ENCODE measurements at regions not wholly inside any gene's neighbourhood (a gene's known extent, or its start where the extent isn't known, plus 50 kb on each side); places are given as distances from the start of the nearest gene placed in this dataset.

DNA sequence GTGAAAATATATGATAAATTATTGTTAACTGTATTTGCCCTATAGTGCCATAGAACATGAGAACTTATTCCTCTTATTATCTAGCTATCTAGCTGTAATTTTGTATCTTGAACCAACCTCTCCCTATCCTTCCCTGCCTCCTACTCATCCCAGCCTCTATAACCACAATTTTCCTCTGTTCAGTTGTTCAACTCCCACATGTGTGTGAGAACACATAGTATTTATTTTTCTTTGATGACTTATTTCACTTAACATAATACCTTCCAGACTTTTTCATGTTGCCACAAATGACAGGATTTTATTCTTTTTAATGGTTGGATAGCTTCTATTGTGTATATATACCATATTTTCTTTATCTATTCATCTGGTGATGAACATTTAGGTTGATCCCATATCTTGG, 85.4 kb upstream of the SUCLG2 start:
- DNase-seq (ENCODE audit: extremely low spot score), result no peak
- H3K4me1 ChIP-seq (ENCODE audit: insufficient read depth), result no peaks in the 10 kb centered on the region

DNA sequence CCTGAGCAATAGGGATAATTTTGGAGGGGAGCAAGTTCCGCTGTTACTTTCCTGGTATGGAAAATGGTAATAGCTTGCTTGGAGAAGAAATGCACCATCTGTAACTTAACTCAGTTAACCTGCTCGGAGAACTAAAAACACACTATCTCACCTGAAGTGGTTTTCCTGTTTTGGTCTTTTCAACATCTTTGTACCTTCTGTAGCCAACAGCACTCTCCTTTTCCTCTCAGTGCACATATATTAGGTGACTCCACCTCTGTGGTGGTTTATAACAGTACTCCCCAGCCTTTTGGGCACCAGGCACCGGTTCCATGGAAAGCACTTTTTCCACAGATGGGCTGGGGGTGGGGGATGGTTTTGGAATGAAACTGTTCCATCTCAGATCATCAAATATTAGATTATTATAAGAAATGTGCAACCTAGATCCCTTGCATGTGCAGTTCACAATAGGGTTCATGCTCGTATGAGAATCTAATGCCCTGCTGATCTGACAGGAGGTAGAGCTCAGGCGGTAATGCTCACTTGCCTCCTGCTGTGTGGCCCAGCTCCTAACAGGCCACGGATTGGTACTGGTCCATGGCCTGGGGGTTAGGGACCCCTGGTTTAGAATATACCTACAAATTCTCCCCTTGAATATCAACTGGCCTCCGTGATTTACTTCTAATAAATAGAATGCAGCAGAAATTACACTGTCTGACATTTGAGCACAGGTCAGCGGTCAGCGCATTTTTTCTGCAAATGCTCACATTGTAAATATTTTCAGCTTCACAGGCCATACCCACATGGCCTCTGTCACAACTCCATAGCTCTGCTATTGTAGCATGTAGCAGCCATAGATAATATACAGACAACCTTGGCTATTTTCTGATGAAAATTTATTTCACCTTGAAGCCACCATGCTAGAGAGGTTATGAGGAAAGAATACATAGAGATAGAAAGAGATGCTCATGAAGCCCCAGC, 83.8 kb upstream of the SUCLG2 start:
- Histone ChIP-seq H3K27ac (ENCODE audit: low read depth) (no peak overlapping the region), H3K4me3 (ENCODE audit: low read depth, low read length) (no peak overlapping the region), H3K36me3 (ENCODE audit: insufficient read depth) (no peaks in the 10 kb centered on the region), H3K4me1 (ENCODE audit: insufficient read depth) (no peaks in the 10 kb centered on the region)
- 90% methylated on average over 9 of the region's 9 CpGs for WGBS
- DNase-seq (ENCODE audit: extremely low spot score), result no peak

More for the DNA sequence above, 85.4 kb upstream of the SUCLG2 start:
- Histone ChIP-seq H3K4me3 (ENCODE audit: low read depth, low read length) (no peak overlapping the region), H3K36me3 (ENCODE audit: insufficient read depth) (no peaks in the 10 kb centered on the region), H3K27ac (ENCODE audit: low read depth) (no peak overlapping the region)

DNA sequence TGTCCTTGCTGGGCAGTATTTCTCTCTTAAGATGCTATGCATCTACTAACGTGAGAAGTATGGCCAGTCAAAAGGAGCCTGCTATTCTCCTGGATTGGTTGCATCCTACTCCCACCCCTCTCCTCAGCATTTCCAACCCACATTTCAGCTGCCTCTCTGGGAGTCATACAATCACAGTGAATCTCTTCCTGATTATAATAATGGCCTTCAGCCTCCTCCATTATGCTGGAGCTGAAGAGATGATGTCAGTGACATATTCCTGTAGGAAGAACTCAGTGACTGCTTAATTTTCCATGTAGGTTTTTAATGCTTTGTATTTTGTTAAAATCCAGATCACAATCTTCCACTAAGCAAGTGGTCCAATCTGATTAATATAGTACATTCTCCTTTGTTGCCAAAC, 82.7 kb upstream of the SUCLG2 start:
- no peaks in the 10 kb centered on the region for H3K36me3 ChIP-seq (ENCODE audit: insufficient read depth)
- H3K4me3 ChIP-seq (ENCODE audit: low read depth, low read length), result no peak overlapping the region
- WGBS, result 82% methylated on average over 1 of the region's 1 CpG
- no peak overlapping the region for H3K27ac ChIP-seq (ENCODE audit: low read depth)
- no peak for DNase-seq (ENCODE audit: extremely low spot score)
- no peaks in the 10 kb centered on the region for H3K4me1 ChIP-seq (ENCODE audit: insufficient read depth)

DNA sequence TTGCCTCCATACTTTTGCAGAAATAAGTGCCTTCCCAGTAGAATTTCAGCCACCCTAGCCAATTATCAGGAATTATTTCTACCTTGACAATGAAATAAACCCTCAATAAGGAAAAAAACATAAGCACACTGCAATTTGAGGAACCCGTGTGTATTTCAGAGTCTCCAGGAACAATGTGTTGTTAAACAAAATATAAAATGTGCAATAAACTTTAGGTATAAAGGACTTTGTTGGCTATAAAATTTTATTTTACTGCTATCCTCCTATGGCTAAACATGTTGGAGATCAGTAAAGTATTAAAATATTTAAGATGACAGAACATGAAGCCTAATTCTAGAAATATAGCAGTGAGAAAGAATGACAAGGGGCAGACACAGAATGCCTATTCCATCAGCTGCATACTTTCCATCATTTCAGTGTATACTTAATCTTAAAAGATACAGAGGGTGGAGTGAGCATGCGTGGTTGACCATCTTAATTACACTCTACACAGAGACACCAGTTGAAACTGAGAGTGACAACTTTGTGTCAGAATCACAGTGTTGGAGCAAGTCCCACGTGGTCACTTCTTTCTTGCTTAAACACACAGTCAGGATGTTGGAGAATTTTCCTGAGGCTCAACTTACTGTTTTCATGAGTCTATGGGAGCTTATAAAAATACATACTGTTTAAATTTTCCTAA, 79.0 kb upstream of the SUCLG2 start:
- DNase-seq (ENCODE audit: extremely low spot score), result no peak
- H3K4me3 ChIP-seq (ENCODE audit: low read depth, low read length), result no peak overlapping the region
- H3K27ac ChIP-seq (ENCODE audit: low read depth), result no peak overlapping the region
- H3K36me3 ChIP-seq (ENCODE audit: insufficient read depth), result no peaks in the 10 kb centered on the region
- WGBS, result 59% methylated on average over 3 of the region's 3 CpGs
- no peaks in the 10 kb centered on the region for H3K4me1 ChIP-seq (ENCODE audit: insufficient read depth)

DNA sequence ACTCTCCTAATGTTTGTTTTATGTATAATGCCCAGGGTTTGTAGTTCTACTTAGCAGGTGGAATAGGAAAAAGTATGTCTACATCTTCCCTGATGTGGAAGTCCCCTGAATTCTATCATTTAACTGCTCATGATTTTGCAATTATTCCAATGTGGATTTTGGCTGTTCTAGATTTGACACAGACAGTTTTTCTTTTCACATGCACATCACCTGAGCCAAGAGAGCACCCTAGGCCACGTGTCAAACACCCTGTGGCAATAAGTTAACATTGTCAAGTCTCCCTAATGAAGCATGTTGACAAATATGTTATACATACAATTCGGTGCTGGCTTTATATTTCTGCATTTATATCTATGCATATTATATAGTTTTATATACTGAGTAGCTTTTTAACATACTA, 70.0 kb upstream of the SUCLG2 start:
- H3K27ac ChIP-seq (ENCODE audit: low read depth), result no peak overlapping the region
- 73% methylated on average over 2 of the region's 2 CpGs for WGBS
- peaks cover 2% of the 10 kb centered on the region for H3K36me3 ChIP-seq (ENCODE audit: insufficient read depth)
- no peak overlapping the region for H3K4me3 ChIP-seq (ENCODE audit: low read depth, low read length)
- H3K4me1 ChIP-seq (ENCODE audit: insufficient read depth), result no peaks in the 10 kb centered on the region
- no peak for DNase-seq (ENCODE audit: extremely low spot score)

DNA sequence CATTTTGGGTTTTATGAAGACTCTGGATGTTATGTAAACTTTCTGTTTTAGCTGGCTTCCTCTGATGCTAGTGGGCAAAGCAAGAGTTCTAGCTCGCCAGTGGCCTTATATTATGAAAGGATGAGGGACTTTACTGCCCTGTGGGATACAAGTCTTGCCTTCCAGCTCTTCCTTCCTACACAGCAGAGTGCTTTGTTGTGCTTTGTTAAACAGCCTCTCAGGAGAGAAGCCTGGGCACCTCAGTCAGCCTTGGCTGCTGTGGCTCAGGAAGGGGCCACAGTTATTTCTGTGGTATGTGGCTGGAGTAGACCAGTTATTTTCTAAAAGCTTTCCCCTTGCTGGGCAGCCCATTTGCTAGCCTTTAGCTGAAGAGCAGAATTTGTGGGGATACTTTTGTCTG, 69.5 kb upstream of the SUCLG2 start:
- H3K36me3 ChIP-seq (ENCODE audit: insufficient read depth), result peaks cover 2% of the 10 kb centered on the region
- no peaks in the 10 kb centered on the region for H3K4me1 ChIP-seq (ENCODE audit: insufficient read depth)
- 92% methylated on average over 1 of the region's 1 CpG for WGBS
- no peak overlapping the region for H3K27ac ChIP-seq (ENCODE audit: low read depth)
- H3K4me3 ChIP-seq (ENCODE audit: low read depth, low read length), result no peak overlapping the region
- DNase-seq (ENCODE audit: extremely low spot score), result no peak

DNA sequence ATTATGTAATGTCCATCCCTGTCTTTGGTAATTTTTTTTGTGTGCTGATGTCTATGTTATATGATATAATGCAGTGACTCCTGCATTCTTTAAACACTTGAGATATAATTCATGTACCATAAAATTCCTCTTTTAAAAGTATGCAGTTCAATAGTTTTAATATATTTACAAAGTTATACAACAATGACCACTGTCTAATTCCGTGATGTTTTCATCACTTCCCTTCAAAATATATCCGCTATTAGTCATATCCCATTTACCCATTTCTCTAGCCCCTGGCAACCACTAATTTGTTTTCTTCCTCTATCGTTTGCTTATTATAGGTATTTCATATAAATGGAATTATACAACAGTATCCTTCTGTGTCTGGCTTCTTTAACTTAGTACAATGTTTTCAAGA, 64.9 kb upstream of the SUCLG2 start:
- H3K27ac ChIP-seq (ENCODE audit: low read depth), result no peak overlapping the region
- WGBS, result 94% methylated on average over 3 of the region's 3 CpGs
- no peak for DNase-seq (ENCODE audit: extremely low spot score)
- H3K4me1 ChIP-seq (ENCODE audit: insufficient read depth), result no peaks in the 10 kb centered on the region
- peaks cover 2% of the 10 kb centered on the region for H3K36me3 ChIP-seq (ENCODE audit: insufficient read depth)
- H3K4me3 ChIP-seq (ENCODE audit: low read depth, low read length), result no peak overlapping the region

DNA sequence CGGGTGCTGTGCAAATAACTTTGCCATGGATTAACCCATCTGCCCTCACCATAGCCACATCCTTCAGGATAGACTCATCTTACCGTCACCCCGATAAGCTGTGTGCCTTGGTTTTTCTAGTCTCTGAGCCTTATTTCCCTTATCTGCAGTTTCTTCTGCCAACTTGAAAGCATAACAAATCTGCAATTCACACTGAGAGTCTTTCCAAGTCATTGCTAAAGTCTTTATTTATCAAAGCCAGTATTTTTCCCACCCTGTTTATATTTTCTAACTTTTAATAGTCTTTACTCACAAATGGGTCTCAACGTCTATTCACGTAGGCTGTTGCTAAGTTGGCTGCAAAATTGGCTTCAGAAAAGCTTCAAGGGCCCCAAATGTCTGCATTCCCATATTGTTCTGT, 61.6 kb upstream of the SUCLG2 start:
- no peak for DNase-seq (ENCODE audit: extremely low spot score)
- H3K36me3 ChIP-seq (ENCODE audit: insufficient read depth), result no peaks in the 10 kb centered on the region
- no peak overlapping the region for H3K4me3 ChIP-seq (ENCODE audit: low read depth, low read length)
- WGBS, result 50% methylated on average over 5 of the region's 5 CpGs
- H3K4me1 ChIP-seq (ENCODE audit: insufficient read depth), result no peaks in the 10 kb centered on the region
- no peak overlapping the region for H3K27ac ChIP-seq (ENCODE audit: low read depth)

DNA sequence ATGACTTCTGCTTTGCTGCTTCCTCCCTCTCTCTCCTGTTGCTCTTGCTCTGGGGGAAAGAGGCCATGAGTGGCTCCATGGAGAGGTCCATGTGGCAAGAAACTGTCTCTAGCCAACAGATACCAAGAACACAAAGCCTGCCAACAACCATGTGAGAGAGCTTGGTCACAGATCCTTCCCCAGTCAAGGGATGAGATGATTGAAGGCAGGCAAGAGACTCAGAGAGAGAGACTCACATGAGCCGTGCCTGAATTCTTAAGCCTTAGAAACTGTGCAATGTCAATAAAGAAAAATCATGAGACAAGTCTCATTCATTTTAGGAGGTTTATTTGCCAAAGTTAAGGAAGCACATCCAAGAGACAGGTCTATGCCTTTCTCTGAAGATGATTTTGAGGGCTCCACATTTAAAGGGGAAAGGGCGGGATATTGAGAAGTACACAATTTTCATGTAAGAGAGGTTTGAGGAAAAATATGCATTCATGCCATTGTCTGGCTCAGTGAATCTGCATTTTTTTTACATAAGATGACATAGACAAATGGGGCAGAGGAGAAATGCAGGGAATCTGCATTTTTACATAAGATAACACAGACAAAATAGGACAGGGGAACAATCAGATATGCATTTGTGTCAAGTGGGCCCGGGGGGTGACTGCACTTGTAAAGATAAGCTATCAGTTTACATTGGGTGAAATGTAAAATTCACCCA, 59.5 kb upstream of the SUCLG2 start:
- no peak overlapping the region for H3K27ac ChIP-seq (ENCODE audit: low read depth)
- DNase-seq (ENCODE audit: extremely low spot score), result no peak
- no peaks in the 10 kb centered on the region for H3K4me1 ChIP-seq (ENCODE audit: insufficient read depth)
- H3K36me3 ChIP-seq (ENCODE audit: insufficient read depth), result no peaks in the 10 kb centered on the region
- no peak overlapping the region for H3K4me3 ChIP-seq (ENCODE audit: low read depth, low read length)
- WGBS, result 64% methylated on average over 3 of the region's 3 CpGs

DNA sequence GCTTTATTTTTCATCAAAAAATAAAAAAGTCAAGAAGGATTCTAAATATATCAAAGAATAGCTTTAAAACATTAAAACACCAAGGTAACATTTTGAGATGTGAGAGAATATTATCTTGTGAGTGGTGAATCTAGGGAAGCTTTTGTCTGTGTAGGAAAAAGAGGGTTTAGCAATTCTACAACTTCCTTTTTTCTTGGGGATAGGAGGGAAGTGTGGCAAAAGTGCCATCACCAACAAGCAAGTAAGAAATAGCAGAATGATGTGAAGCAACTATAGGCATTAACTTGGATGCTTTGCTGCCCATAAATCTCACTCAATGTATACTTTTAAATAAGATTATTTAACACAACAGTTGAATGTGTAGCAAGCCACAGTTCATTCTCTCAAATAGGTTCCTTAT, 57.8 kb upstream of the SUCLG2 start:
- DNase-seq (ENCODE audit: extremely low spot score), result no peak
- no peak overlapping the region for H3K27ac ChIP-seq (ENCODE audit: low read depth)
- no peaks in the 10 kb centered on the region for H3K36me3 ChIP-seq (ENCODE audit: insufficient read depth)
- no peak overlapping the region for H3K4me3 ChIP-seq (ENCODE audit: low read depth, low read length)
- no peaks in the 10 kb centered on the region for H3K4me1 ChIP-seq (ENCODE audit: insufficient read depth)

DNA sequence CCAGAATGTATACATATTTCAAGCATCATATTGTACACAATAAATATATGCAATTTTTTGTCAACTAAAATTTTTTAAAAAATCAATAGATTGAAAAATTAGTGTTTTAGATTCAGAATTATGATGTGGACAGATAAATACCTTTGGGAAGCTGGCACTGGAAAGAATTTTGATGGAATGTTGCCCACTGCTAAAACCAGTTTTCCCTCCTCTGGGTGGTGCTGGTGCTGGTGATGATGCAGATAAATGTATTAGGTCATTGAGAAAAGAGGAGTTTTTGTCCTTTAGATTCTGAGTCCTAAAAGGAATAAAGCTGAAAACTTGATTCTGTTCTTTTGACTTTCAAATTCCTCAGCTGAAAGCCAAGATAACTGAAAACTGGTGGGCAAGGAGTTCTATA, 56.0 kb upstream of the SUCLG2 start:
- Histone ChIP-seq H3K27ac (ENCODE audit: low read depth) (no peak overlapping the region), H3K4me1 (ENCODE audit: insufficient read depth) (no peaks in the 10 kb centered on the region), H3K36me3 (ENCODE audit: insufficient read depth) (no peaks in the 10 kb centered on the region), H3K4me3 (ENCODE audit: low read depth, low read length) (no peak overlapping the region)
- no peak for DNase-seq (ENCODE audit: extremely low spot score)

DNA sequence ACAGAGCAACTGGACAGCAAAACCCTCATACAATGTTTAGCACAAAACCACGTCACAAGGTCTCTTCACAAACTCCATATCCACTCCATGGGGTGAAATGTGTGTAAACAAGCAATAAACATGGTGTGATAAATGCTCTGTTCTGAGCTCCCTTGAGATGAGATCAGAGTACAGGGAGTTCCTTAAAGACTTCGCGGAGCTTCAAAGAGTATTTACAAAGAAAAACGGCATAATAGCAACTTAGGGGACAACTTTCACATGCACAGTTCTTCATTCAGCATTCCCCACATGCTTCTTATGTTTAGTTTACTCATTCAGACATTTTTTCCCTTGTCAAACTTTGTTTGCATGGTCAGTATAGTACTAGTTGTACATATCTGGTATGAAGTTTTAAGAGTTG, 52.5 kb upstream of the SUCLG2 start:
- DNase-seq (ENCODE audit: extremely low spot score), result no peak
- Histone ChIP-seq H3K36me3 (ENCODE audit: insufficient read depth) (no peaks in the 10 kb centered on the region), H3K4me1 (ENCODE audit: insufficient read depth) (no peaks in the 10 kb centered on the region), H3K27ac (ENCODE audit: low read depth) (no peak overlapping the region), H3K4me3 (ENCODE audit: low read depth, low read length) (no peak overlapping the region)
- WGBS, result 24% methylated on average over 4 of the region's 4 CpGs

DNA sequence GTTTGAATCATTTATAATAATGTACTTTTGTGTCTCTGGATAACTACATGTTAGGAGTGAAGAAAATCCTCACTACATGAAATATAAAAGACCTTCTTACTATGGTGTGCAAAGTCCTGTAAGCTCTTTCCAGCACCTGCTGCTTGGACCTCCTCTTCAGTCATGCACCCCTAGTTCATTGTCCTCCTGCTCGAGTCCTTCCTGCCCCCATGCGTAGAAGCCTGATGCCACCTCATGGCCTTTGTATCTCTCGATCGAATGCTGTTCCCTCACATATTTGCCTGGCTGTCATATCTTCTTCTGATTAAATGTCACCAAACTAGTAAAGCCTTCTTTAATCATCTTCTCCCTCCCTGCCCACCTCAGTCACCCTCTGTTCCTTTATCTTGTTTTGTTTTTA, 49.9 kb upstream of the SUCLG2 start:
- Histone ChIP-seq H3K36me3 (ENCODE audit: insufficient read depth) (no peaks in the 10 kb centered on the region), H3K4me3 (ENCODE audit: low read depth, low read length) (no peak overlapping the region), H3K4me1 (ENCODE audit: insufficient read depth) (no peaks in the 10 kb centered on the region), H3K27ac (ENCODE audit: low read depth) (no peak overlapping the region)
- 87% methylated on average over 4 of the region's 4 CpGs for WGBS
- DNase-seq (ENCODE audit: extremely low spot score), result no peak
